DND-41 (cell line): ENCODE measurements at regions not wholly inside any gene's neighbourhood (a gene's known extent, or its start where the extent isn't known, plus 50 kb on each side); places are given as distances from the start of the nearest gene placed in this dataset.

ENCODE experiments used
- ATAC-seq: fragments of 200-7000 bp; cut with Tn5 transposase; 3 replicates; pipeline ENCODE4 v1.9.1; 2021; ENCODE audit warnings: low read depth; ENCODE audit not compliant: insufficient read depth
- DNase-seq: peaks from one replicate; pipeline ENCODE4 v3.0.0-alpha.2; 2020
- H2AFZ ChIP-seq: 2 replicates; pipeline ENCODE4 v1.6.0; 2012; ENCODE audit warnings: low read depth, low read length
- H3K27ac ChIP-seq: 2 replicates; pipeline ENCODE4 v1.5.1; 2012; ENCODE audit warnings: low read length, inconsistent platforms
- H3K27me3 ChIP-seq: fragments of 200-600 bp; sonication (generic); 2 replicates; pipeline ENCODE4 v1.6.0; 2012; ENCODE audit warnings: low read length, mild to moderate bottlenecking, inconsistent platforms; ENCODE audit not compliant: insufficient read depth, poor library complexity
- H3K36me3 ChIP-seq: 2 replicates; pipeline ENCODE4 v1.5.1; 2012; ENCODE audit warnings: low read length, inconsistent platforms; ENCODE audit not compliant: insufficient read depth
- H3K4me1 ChIP-seq: 2 replicates; pipeline ENCODE4 v1.5.1; 2012; ENCODE audit warnings: mild to moderate bottlenecking, low read length; ENCODE audit not compliant: insufficient read depth
- H3K4me2 ChIP-seq: 2 replicates; pipeline ENCODE4 v1.6.0; 2012; ENCODE audit warnings: mild to moderate bottlenecking, moderate library complexity, low read length, inconsistent platforms; ENCODE audit not compliant: insufficient read depth
- H3K4me3 ChIP-seq, 2 experiments: fragments of 200-600 bp in 1 of 2; shearing (Covaris generic) in 1 of 2; 2 replicates each; pipeline ENCODE4 v1.5.1; 2012 to 2016; ENCODE audit warnings: inconsistent platforms in 2 of 2, low read length in 2 of 2, mild to moderate bottlenecking in 2 of 2, low read depth in 1 of 2, moderate library complexity in 1 of 2
- H3K79me2 ChIP-seq: 2 replicates; pipeline ENCODE4 v1.6.0; 2012; ENCODE audit warnings: low read length, inconsistent platforms; ENCODE audit not compliant: insufficient read depth
- H3K9ac ChIP-seq: 2 replicates; pipeline ENCODE4 v1.6.0; 2012; ENCODE audit warnings: low read depth, mild to moderate bottlenecking, inconsistent platforms, low read length, moderate library complexity
- H3K9me3 ChIP-seq: 2 replicates; pipeline ENCODE4 v1.5.1; 2012; ENCODE audit warnings: low read length, moderate library complexity, mild to moderate bottlenecking, inconsistent platforms; ENCODE audit not compliant: insufficient read depth, severe bottlenecking
- H4K20me1 ChIP-seq: 2 replicates; pipeline ENCODE4 v1.6.0; 2012; ENCODE audit warnings: low read length; ENCODE audit not compliant: insufficient read depth
- EZH2 ChIP-seq: IDR thresholded peaks from 3 replicates; pipeline ENCODE4 v1.6.1; 2012; ENCODE audit warnings: borderline replicate concordance, low read depth, mild to moderate bottlenecking, moderate library complexity, low read length, inconsistent platforms; ENCODE audit not compliant: severe bottlenecking
- TF ChIP-seq, protein P1 (sequence below): IDR thresholded peaks from 2 replicates; pipeline ENCODE4 v1.5.1; 2012; ENCODE audit warnings: borderline replicate concordance, low read length, moderate library complexity, mild to moderate bottlenecking; ENCODE audit not compliant: poor library complexity, severe bottlenecking; ENCODE audit errors: extremely low read depth

DNA sequence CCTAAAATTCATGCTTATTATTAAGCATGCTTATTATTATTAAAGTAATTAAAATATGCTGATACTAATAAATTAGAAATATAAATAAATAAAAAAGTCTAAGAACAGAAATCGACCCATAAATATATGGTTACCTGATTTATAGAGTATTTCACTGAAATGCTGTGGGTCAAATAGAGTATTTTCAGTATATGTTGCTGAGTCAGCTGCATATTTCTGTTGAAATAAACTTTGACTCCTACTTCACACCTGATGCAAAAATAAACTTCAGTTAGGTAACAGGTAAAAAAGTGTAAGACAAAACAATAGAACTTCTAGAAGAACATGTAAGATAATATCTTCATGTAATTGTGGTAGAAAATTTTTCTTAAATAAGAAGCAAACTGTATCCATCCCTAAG lies 967.9 kb downstream of the TRHDE start:
- no peak overlapping the region for H3K4me3 ChIP-seq
- H4K20me1 ChIP-seq, result no peaks in the 10 kb centered on the region
- H3K27me3 ChIP-seq, result no peaks in the 10 kb centered on the region
- no peak overlapping the region for H3K4me2 ChIP-seq
- no peak overlapping the region for H3K27ac ChIP-seq
- H3K4me1 ChIP-seq, result no peaks in the 10 kb centered on the region
- no peaks in the 10 kb centered on the region for H3K79me2 ChIP-seq
- H3K36me3 ChIP-seq, result no peaks in the 10 kb centered on the region
- ATAC-seq, result no peak
- DNase-seq, result no peak
- H3K9ac ChIP-seq, result no peak overlapping the region
- TF ChIP-seq, protein P1, sequence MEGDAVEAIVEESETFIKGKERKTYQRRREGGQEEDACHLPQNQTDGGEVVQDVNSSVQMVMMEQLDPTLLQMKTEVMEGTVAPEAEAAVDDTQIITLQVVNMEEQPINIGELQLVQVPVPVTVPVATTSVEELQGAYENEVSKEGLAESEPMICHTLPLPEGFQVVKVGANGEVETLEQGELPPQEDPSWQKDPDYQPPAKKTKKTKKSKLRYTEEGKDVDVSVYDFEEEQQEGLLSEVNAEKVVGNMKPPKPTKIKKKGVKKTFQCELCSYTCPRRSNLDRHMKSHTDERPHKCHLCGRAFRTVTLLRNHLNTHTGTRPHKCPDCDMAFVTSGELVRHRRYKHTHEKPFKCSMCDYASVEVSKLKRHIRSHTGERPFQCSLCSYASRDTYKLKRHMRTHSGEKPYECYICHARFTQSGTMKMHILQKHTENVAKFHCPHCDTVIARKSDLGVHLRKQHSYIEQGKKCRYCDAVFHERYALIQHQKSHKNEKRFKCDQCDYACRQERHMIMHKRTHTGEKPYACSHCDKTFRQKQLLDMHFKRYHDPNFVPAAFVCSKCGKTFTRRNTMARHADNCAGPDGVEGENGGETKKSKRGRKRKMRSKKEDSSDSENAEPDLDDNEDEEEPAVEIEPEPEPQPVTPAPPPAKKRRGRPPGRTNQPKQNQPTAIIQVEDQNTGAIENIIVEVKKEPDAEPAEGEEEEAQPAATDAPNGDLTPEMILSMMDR, result no peak
- H3K9me3 ChIP-seq, result no peaks in the 10 kb centered on the region
- no peak overlapping the region for H2AFZ ChIP-seq

DNA sequence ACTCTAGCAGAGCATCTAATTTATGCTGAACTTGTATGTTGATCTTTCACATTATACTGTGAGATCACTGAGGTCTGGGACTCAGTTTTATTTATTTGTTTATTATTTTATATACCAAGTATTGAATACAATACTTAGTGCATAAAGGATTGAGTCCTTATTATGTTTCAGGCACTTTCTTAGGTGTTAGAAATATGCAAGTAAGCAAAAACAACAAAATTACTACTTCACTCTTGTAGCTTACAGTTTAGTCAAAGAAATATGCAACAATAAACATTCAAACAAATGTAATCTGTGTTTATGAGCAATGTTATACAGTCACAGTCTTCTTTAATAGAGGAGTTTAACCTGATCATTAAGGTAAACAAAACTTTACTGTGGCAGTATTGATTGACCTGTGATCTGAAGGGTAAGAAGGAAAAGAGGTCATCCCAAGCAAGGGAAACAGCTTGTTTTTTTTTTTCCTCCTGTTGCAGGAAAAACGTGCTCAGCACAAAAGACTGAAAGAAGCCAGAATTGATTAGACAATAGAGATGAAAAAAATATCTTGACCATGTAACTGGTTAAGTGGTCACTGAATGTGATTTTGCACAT lies 990.7 kb downstream of the TRHDE start:
- ATAC-seq (no peak), DNase-seq (no peak)
- no peak overlapping the region for H3K4me2 ChIP-seq
- no peaks in the 10 kb centered on the region for H4K20me1 ChIP-seq
- H3K9ac ChIP-seq, result no peak overlapping the region
- no peak overlapping the region for H3K4me3 ChIP-seq
- H3K4me1 ChIP-seq, result no peaks in the 10 kb centered on the region
- no peaks in the 10 kb centered on the region for H3K79me2 ChIP-seq
- H3K27ac ChIP-seq, result no peak overlapping the region
- H2AFZ ChIP-seq, result no peak overlapping the region
- no peak for TF ChIP-seq EZH2
- TF ChIP-seq, protein P1, result no peak
- no peaks in the 10 kb centered on the region for H3K27me3 ChIP-seq
- H3K9me3 ChIP-seq, result no peaks in the 10 kb centered on the region
- no peaks in the 10 kb centered on the region for H3K36me3 ChIP-seq

DNA sequence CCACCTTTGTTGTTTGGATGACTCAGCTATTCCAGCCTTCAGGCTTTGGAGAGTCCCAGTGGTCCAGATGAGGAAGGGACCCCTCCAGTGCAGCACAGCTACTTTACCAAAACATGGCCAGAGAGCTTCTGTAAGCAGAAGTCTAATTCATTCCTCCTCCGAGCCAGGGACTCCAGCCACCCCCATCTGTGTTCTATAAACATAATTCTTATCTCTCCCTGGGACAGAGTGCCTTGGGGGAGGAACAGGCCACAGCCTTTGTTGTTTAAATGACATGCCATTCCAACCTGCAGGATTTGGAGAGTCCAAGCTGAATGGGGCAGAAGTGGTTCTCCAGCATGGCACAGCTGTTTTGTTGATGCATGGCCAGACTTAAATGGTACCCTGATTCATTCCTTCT lies 994.0 kb downstream of the TRHDE start:
- no peak overlapping the region for H3K4me3 ChIP-seq
- H3K27me3 ChIP-seq, result no peaks in the 10 kb centered on the region
- no peak overlapping the region for H3K9ac ChIP-seq
- no peaks in the 10 kb centered on the region for H3K4me1 ChIP-seq
- H3K36me3 ChIP-seq, result no peaks in the 10 kb centered on the region
- no peaks in the 10 kb centered on the region for H3K79me2 ChIP-seq
- TF ChIP-seq, protein P1, result no peak
- TF ChIP-seq EZH2, result no peak
- no peak overlapping the region for H3K27ac ChIP-seq
- H3K4me2 ChIP-seq, result no peak overlapping the region
- ATAC-seq (no peak), DNase-seq (no peak)
- no peak overlapping the region for H2AFZ ChIP-seq
- no peaks in the 10 kb centered on the region for H3K9me3 ChIP-seq
- no peaks in the 10 kb centered on the region for H4K20me1 ChIP-seq

DNA sequence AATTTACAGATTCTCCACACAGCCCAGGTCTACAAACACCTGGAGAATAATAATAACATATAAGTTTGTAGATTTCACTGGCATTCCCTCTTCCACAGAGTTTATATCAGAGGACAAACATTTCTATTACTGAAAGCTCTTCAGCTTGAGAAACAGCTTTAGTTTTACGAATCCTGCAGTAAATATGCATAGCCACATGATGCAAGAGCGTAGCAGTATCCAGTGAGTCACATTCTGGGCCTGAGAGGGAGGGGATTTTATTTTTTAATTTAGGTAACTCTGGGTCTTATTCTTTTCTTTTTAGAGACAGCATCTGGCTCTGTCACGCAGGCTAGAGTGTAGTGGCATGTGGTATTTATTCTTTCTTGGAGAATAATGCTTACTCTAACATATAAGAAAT lies 1002.8 kb downstream of the TRHDE start:
- DNase-seq, result no peak
- Histone ChIP-seq H2AFZ (no peak overlapping the region), H3K36me3 (no peaks in the 10 kb centered on the region), H3K27me3 (no peaks in the 10 kb centered on the region), H3K79me2 (no peaks in the 10 kb centered on the region), H4K20me1 (no peaks in the 10 kb centered on the region), H3K4me1 (no peaks in the 10 kb centered on the region), H3K4me3 (no peak overlapping the region), H3K4me2 (no peak overlapping the region), H3K9me3 (no peaks in the 10 kb centered on the region), H3K9ac (no peak overlapping the region), H3K27ac (no peak overlapping the region)
- no peak for ATAC-seq
- TF ChIP-seq EZH2, result no peak
- TF ChIP-seq, protein P1, result no peak
